ENCODE measurements at regions not wholly inside any gene's neighbourhood (a gene's known extent, or its start where the extent isn't known, plus 50 kb on each side); places are given as distances from the start of the nearest gene placed in this dataset.

DNA sequence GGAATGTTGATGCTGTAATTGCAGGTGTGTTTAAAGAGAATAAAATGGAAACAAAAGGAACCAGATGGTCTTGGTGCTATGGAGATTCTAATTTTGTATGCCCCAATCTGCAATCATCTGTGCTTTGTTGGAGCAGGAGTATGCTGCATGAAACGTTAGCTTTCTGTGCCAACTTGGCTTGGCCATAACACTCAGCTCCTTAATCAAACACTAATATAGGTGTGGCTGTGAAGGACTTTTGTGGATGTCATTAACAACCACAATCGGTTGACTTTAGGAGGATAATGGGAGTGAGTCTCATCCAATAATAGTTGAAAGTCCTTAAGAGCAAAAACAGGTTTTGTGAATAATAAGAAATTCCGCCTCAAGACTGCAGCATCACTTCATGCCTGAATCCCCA, 399.2 kb downstream of the NLGN4X start:
- Histone ChIP-seq H3K27me3 (no peaks in the 10 kb centered on the region), H3K4me1 (ENCODE audit: low read depth) (no peaks in the 10 kb centered on the region), H3K36me3 (no peaks in the 10 kb centered on the region), H3K9me3 (ENCODE audit: low read depth) (no peaks in the 10 kb centered on the region), H3K4me3 (no peak overlapping the region), H3K27ac (no peak overlapping the region)
- TF ChIP-seq, protein P1, sequence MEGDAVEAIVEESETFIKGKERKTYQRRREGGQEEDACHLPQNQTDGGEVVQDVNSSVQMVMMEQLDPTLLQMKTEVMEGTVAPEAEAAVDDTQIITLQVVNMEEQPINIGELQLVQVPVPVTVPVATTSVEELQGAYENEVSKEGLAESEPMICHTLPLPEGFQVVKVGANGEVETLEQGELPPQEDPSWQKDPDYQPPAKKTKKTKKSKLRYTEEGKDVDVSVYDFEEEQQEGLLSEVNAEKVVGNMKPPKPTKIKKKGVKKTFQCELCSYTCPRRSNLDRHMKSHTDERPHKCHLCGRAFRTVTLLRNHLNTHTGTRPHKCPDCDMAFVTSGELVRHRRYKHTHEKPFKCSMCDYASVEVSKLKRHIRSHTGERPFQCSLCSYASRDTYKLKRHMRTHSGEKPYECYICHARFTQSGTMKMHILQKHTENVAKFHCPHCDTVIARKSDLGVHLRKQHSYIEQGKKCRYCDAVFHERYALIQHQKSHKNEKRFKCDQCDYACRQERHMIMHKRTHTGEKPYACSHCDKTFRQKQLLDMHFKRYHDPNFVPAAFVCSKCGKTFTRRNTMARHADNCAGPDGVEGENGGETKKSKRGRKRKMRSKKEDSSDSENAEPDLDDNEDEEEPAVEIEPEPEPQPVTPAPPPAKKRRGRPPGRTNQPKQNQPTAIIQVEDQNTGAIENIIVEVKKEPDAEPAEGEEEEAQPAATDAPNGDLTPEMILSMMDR (IDR thresholded peaks at IDR 0.05; ENCODE audit: low read depth, low read length), result no peak
- DNase-seq (ENCODE audit: low read depth in 1 of 2, low spot score in 1 of 2), result no peak

DNA sequence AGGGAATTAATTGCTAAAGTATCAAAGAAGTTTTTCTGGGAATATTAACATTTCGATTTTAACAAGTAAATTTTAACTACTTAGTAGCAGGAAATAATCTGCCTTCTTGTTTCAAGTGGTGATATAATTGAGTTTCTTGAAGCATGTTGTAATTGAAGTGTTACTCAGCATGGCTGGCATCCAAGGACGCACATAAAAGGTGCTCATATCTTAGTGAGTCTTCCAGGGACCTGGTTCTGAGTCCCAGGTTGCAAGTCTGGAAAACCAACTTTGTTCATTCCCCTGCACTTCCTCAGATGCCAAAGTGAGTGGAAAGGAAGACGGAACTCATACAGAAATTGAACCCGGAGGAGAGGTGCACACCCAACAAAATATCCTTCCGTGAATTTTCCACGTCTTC, 399.6 kb downstream of the NLGN4X start:
- DNase-seq (ENCODE audit: low read depth in 1 of 2, low spot score in 1 of 2), result no peak
- no peak overlapping the region for H3K27ac ChIP-seq
- TF ChIP-seq, protein P1 (IDR thresholded peaks at IDR 0.05; ENCODE audit: low read depth, low read length), result no peak
- no peaks in the 10 kb centered on the region for H3K9me3 ChIP-seq (ENCODE audit: low read depth)
- no peak overlapping the region for H3K4me3 ChIP-seq
- no peaks in the 10 kb centered on the region for H3K36me3 ChIP-seq
- H3K4me1 ChIP-seq (ENCODE audit: low read depth), result no peaks in the 10 kb centered on the region
- H3K27me3 ChIP-seq, result no peaks in the 10 kb centered on the region

DNA sequence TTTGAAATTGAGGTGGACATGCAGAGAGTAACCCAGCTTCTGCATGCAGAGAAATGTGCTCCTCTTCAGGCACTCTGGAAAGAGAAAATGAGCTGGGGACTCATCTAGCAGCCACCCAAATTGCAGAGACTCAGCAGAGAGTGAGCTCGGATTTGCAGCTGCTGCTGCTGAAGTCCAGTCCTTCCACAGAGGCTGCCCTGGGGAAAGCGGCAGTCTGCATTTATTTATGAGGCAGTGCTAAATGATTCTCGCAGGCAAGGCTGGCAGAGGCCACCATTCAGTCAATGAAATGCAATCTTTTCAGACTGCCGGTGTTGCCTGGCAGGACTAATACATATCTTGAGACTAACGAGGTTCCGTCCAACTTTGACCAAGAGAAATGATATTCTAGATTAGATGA, 404.8 kb downstream of the NLGN4X start:
- no peaks in the 10 kb centered on the region for H3K4me1 ChIP-seq (ENCODE audit: low read depth)
- peak in 1 of 2 donors; percentile 15 for DNase-seq (ENCODE audit: low read depth in 1 of 2, low spot score in 1 of 2)
- no peaks in the 10 kb centered on the region for H3K36me3 ChIP-seq
- no peaks in the 10 kb centered on the region for H3K27me3 ChIP-seq
- H3K27ac ChIP-seq, result no peak overlapping the region
- H3K9me3 ChIP-seq (ENCODE audit: low read depth), result no peaks in the 10 kb centered on the region
- TF ChIP-seq, protein P1 (IDR thresholded peaks at IDR 0.05; ENCODE audit: low read depth, low read length), result no peak
- no peak overlapping the region for H3K4me3 ChIP-seq

DNA sequence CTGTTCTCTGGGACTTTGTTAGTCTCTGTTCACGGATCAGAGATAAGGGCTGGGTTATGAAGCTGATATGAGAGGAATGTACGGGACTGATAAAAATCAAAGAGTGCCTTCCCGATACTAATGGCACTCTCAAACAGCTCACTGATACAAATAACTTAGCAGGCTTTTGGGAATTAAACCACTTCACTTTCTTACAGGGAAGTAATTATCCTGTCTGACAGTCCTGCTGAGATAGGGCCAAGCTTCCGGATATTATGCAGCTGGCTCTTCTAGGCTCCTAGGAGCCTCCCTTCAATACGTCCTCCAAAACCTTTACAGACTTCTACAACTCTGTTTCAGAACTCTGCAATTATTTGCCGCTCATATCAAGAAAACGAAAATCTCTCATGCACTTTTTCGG, 418.0 kb downstream of the NLGN4X start:
- H3K27me3 ChIP-seq, result no peaks in the 10 kb centered on the region
- H3K9me3 ChIP-seq (ENCODE audit: low read depth), result no peaks in the 10 kb centered on the region
- DNase-seq (ENCODE audit: low read depth in 1 of 2, low spot score in 1 of 2), result peak in 1 of 2 donors; percentile 25
- TF ChIP-seq, protein P1 (IDR thresholded peaks at IDR 0.05; ENCODE audit: low read depth, low read length), result no peak
- H3K27ac ChIP-seq, result no peak overlapping the region
- no peak overlapping the region for H3K4me3 ChIP-seq
- H3K4me1 ChIP-seq (ENCODE audit: low read depth), result no peaks in the 10 kb centered on the region
- no peaks in the 10 kb centered on the region for H3K36me3 ChIP-seq

DNA sequence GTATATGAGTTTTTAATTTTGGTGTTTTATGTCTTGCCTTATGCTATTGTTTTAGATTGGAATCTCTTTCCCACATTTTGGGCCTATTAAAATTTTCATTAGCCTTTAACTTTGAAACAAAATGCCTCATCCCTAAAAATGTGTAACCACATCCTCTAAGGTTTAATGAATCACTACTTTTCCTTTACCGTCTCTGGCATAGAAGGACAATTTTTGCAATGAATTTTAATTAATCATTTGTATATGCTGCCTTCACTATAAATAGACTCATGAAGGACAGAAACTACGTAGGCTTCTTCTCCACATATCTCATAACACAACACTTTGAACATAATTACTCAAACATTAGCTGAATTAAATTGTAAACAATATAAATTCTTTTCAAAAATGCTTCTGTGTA, 421.5 kb downstream of the NLGN4X start:
- no peak overlapping the region for H3K4me3 ChIP-seq
- TF ChIP-seq, protein P1 (IDR thresholded peaks at IDR 0.05; ENCODE audit: low read depth, low read length), result no peak
- H3K27me3 ChIP-seq, result no peaks in the 10 kb centered on the region
- no peaks in the 10 kb centered on the region for H3K9me3 ChIP-seq (ENCODE audit: low read depth)
- H3K36me3 ChIP-seq, result no peaks in the 10 kb centered on the region
- no peaks in the 10 kb centered on the region for H3K4me1 ChIP-seq (ENCODE audit: low read depth)
- H3K27ac ChIP-seq, result no peak overlapping the region
- no peak for DNase-seq (ENCODE audit: low read depth in 1 of 2, low spot score in 1 of 2)

DNA sequence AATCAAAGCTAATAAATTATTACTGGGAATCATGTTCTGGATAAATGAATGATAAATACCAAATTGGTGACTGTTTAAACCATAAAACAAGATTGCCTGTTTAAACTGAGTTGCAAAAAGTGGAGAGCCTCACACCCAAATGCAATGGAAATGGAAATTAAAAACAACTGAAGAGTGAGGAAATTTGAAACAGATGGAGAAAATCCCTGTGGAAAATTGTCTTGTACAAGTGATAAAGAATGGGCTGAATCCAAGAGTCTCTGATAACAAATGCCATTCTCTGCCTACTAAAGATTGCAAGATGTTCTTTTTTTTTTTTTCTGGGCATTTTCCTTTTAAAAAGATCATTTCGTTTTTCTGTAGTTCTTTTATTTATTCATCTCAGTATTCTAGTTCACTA, 426.3 kb downstream of the NLGN4X start:
- Histone ChIP-seq H3K4me3 (no peak overlapping the region), H3K36me3 (no peaks in the 10 kb centered on the region), H3K27me3 (no peaks in the 10 kb centered on the region), H3K27ac (no peak overlapping the region), H3K9me3 (ENCODE audit: low read depth) (no peaks in the 10 kb centered on the region), H3K4me1 (ENCODE audit: low read depth) (no peaks in the 10 kb centered on the region)
- TF ChIP-seq, protein P1 (IDR thresholded peaks at IDR 0.05; ENCODE audit: low read depth, low read length), result no peak
- DNase-seq (ENCODE audit: low read depth in 1 of 2, low spot score in 1 of 2), result no peak

Measured in cardiac muscle cell (in vitro differentiated cells and primary cell).